HG02642 (cell line): ENCODE measurements at regions not wholly inside any gene's neighbourhood (a gene's known extent, or its start where the extent isn't known, plus 50 kb on each side); places are given as distances from the start of the nearest gene placed in this dataset.
A peak's percentile ranks its signal among the peaks of the same experiment; 100 is the strongest.
"Not testable (repeated sequence)": the region's sequence is repeated elsewhere in the genome, so short reads cannot be mapped to it uniquely, and the experiment has no call there.

Experiments used
- ATAC-seq: cut with Tn5 transposase; IDR thresholded peaks from one replicate; pipeline ENCODE4 v1.9.1; 2021; ENCODE audit warnings: mild to moderate bottlenecking; ENCODE audit not compliant: unreplicated experiment, poor library complexity

DNA sequence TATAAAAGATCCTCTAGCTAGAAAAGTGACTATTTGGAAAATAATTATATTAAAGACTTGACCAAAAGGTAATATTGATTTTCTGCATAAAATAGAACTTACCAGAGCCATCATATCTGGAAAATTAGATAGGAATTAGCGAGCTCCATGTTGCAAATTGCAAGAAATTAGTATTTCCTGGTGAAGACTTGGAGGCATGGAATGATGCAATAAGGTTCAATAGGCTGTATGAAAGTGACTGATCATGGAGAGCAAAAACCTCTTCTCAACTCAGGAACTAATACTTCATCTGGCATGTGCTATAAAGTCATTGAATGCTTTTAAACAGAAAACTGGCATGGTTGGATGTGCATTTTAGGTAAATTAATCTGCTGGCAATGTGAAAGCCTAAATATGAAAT, 66.3 kb upstream of the UFM1 start:
- ATAC-seq, result no peak

DNA sequence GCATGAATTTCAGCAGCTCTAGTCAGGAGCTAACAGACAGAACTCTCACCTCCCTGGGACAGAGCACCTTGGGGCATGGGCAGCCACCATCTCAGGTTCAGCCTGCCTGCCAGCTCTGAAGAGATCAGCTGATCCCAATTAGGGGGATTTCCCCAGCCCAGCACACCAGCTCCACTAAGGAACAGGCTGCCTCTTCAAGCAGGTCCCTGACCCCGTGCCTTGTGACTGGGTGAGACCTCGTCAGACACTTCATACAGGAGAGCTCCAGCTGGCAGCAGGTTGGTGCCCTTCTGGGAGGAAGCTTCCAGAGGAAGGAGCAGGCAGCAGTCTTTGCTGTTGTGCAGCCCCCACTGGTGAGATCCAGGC, 84.5 kb upstream of the UFM1 start:
- no peak for ATAC-seq

DNA sequence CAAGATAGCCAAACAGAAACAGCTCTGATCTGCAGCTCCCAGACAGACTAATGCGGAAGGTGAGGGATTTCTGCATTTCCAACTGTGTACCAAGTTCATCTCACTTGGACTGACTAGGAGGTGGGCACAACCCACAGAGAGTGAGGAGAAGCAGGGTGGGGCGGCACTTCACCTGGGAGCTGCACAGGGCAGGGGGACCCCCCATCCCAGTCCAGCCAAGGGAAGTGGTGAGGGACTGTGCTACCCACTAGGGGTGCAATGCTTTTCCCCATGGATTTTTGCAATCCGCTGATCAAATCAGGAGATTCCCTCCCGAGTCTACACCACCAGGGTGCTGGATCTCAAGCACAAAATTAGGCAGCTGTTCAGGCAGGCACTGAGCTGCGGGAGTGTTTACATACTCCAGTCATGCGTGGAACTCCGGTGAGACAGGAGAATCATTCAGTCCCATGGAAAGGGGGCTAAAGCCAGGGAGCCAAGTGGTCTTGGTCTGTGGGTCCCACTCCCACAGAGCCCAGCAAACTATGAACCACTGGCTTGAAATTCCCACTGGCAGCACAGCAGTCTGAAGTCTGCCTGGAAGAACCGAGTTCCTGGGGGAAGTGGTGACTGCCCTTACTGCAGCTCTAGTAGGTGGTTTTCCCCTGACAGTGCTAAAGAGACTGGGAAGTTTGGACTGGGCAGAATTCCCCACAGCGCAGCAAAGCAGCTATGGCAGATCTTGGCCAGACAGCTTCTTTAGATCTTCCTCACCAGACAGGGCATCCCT, 85.1 kb upstream of the UFM1 start:
- ATAC-seq, result no peak

DNA sequence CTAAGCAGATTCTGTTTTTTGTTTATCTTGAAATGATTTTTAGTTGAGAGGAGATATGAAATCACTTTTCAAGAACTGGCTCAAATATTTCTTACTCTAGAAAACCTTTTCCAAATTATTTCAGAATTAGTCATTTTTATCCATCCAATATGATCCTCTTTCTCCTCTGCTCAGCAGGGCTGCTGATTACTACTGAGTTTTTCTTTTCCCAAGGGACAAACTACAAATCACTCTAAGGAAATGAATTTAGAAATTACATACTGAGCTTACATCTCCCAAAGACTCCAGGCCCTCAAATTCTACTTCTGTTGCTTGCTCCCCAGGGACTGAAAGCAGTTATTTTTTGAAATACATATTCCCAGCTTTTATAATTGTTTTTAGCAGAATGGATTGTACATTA, 87.4 kb upstream of the UFM1 start:
- ATAC-seq, result no peak

DNA sequence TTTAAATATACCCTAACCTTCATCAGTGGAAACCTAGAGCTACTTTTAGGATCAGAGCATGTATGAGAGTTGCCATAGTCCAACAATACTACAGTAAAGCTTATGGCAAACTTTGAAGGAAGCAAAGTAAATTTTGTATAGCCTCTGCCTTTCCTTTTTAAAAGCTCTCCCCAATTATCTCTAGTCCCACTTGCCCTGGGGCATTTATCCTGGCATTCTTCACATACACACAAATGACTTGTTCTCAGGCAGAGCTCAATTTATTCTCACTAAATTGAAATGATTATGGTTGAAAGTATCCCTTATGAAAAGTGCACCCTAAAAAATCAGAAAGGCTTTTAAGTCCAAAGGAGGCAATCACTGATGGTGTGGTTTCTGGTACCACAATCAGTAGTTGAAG, 94.1 kb upstream of the UFM1 start:
- ATAC-seq, result no peak

DNA sequence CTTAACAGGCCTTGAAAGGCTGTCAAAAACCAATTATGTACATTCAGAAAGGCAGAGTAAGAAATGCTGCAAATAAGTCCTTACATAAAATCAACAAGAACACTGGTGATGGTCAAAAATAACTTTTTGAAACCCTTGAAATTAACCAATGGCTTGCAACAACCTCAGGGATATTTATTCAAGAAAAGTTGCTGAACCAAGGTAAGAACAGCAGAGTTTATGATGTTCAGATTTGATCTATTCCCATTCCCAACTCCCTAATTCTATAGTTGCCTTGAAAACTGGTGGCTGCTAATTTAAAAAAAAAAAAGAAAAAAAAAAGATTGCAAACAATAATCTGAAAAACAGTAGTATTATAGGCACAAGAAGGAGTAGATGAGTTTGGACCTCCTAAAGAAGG, 109.8 kb upstream of the UFM1 start:
- ATAC-seq, result no peak

DNA sequence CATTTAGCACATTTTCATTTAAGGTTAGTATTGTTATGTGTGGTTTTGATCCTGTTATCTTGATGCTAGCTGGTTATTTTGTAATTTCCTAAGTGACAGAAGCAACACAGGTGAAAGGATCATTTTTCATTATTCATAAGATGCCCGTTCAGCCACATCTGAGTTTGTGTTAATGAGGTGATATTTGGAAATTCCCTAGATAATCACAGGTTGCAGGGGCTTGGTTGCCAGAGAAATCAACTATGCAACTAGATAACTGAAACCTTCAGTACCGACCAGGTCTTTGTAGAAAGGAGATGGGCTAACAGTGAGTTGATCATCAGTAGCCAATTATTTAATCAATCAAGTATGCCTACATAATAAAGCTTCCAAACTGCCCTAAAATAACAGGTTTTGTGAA, 121.3 kb upstream of the UFM1 start:
- ATAC-seq, result no peak

DNA sequence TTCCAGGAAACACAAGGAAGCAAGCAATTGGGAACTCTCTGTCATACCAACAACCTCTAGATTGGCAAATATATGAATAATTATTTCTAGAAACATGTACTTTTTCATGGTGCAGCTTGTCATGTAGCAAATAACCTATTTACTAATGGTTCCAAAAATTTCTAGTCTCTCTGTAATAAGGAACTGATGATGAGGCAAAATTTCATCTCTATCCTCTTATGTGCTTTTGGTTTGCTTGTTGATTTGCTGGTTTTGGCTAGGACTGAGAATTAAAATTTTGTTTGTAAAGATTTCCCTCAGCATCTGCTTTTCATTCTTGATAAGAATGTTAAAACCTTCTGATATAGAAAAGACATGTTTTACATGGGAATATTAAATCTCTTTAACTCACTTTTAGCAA, 123.2 kb upstream of the UFM1 start:
- ATAC-seq, result no peak

DNA sequence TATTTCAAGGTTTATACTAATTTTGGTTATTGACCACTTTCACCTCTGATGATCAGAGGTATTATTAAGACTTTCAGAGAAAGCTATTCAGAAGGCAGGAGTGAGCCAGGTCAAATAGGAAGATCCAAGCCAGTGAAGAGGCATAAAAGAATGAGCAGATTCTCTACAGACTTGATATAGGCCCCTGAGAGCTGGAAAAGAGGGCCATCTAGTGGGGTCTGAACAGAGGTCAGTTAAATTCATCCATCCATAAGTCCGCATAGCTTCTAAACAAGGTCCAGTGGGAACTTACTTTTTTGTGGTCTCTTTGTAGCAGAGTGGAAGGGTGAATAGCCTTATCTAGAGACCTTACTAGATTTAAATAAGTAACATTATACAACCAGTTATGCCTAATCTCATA, 126.6 kb upstream of the UFM1 start:
- ATAC-seq, result no peak

DNA sequence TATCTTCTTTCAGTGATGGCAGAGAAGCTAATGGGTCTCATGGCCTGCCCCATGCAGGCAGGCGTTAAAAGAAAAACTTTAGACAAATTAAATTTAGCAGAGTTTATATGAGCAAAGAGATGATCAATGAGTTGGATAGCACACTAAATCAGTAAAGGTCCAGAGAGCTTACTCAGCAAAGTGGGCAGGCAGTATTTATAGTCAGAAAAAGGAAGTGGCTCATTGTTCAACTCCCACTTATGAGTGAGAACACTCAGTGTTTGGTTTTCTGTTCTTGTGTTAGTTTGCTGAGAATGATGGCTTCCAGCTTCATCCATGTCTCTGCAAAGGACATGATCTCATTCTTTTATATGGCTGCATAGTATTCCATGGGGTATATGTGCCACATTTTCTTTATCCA, 128.5 kb upstream of the UFM1 start:
- not testable (repeated sequence) for ATAC-seq

DNA sequence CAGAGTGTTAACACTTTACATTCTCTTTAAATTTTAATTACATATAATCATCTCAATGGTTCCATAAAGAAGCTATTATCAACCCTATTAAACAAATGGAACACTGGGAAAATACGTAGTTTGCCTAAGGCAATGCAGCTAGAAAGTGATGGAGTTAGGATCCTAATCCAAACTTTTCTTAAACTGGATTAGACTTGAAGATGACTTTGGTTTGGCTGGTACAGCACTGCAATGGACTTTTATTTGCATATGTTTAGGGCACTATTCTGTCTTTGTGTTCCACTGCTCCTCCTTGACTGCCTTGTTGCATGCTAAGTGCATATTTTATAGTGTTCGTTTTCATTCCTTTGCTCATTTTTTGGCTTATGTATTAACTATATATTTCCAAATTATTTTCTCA, 133.5 kb upstream of the UFM1 start:
- ATAC-seq, result no peak

DNA sequence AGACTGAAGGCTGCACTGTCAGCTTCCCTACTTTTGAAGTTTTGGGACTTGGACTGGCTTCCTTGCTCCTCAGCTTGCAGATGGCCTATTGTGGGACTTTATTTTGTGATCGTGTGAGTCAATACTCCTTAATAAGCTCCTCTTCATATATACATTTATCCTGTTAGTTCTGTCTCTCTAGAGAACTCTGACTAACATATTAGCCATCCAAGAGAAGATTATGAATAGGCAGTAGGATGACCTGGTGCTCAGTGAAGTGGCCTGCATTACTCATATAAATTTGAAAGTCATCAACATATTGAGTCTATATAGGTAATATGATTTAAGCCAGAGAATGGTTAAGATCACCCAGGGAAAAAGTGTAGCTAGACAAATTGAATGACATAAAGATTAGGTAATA, 136.3 kb upstream of the UFM1 start:
- ATAC-seq, result no peak

DNA sequence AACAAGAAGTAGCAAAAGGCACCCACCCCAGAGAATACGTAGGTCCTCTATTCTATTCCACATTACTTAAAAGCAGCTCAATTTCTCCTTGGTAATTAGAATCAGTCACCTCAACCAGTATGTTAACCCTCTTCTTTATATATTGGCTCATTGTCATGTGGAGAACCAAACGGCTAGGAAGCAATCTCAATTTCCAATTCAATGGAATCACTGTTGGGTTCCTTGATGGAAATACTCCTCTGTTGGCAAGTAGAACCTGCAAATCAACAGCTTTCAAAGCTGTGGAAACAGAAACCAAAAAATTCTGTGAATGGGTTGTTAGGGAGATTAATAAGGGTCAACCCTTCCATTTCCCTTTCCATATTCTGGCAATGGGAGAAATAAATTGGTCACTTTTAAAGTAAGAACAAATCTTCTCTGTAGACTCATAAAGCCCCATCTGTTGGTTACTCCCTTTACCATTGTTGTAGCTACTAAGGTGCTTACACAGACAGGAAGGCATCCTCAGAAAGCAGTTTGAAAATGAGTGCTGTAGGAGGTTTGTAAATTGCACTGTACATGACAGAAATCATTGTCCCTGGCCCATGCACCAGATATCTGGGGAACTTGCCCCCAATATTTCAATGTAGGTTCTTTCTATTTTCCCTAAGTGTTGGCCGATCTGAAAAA, 138.6 kb upstream of the UFM1 start:
- no peak for ATAC-seq

DNA sequence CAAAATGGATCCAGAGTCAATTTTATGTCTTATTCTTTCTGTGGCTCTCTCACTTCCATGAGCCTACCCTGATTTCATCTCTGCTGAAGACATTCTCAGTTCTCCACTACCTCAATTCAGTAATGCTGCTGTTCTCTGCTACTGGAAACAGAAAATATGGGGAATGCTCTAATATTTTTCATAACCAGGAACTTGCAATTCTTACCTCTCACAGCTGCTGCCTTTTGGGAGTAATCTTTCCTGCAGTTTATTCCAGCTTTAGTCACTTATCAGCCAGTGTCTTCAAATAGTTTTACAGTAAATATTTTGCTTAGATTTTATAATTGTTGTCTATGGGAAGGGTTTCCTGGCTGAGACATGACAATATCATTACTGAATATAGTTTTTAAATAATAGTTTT, 145.1 kb upstream of the UFM1 start:
- no peak for ATAC-seq

DNA sequence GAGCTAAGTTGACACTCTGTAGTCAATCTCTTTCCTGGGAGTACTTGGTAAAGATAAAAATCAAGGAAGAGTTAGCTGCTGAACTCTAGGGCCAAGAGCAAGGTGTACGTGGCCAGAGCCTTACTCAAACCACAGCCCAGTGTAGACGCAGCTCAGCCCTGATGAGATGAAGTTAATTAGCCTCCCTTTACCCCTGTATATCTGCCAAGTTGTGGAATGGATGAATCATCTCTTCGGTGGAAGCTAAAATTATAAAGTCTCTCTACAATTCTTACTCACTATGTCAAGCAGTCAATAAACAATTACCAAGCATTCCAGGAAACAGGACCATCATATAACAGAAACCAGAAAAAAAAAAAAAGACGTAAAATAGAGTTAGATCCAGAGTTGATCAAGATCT, 146.9 kb upstream of the UFM1 start:
- no peak for ATAC-seq

DNA sequence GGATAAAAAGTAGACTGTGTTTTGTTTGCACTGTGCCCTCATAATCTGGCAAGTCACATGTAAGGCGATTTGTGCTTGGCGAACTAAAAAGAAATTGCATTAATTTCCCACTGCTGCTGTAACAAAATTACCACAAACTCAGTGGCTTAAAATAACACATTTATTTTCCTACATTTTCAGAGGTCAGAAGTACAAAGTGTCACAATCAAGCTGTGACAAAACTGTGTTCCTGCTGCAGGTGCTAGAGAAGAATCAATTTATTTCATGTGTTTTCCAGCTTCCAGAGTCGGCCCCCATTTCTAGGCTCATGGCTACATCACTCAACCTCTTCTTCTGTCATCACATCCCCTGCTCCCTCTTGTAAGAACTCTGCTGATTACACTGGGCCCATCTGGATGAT, 158.6 kb upstream of the UFM1 start:
- ATAC-seq, result no peak

DNA sequence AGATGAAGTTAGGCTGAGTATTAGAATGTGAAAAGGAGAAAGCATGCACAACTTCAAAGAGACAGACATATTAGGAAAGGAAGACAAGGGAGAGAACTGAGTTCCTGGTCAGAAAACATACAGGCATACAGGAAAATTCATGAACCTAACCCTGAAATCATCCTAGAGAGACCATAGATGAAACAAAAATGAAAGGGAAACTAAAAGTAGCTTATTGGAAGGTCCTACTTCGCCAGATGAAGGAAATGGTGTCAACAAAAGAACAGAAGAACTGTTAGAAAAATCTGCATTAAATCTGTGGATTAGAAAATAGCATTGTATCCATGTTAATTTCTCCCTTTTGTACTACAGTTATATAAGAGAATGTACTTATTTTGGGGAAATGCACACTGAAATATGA, 169.0 kb upstream of the UFM1 start:
- ATAC-seq, result peak; percentile 70

DNA sequence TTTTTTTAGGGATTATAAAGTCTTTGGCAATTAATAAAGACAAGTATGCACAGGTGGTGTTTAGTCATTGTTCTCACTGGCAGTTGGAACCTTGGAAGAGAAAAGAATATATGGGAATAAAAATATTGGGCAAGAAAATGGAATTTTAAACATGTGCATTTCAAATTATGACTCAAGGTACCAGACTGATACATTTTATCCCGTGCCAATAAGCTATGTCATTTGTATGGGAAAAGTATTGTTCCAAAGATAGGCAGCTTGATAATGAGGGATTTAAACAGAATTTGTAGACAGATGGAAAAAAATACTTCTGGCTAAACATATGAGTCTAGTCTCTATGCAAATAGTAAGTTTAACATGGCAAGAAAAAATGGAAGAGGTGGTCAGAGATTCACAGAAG, 169.5 kb upstream of the UFM1 start:
- no peak for ATAC-seq

DNA sequence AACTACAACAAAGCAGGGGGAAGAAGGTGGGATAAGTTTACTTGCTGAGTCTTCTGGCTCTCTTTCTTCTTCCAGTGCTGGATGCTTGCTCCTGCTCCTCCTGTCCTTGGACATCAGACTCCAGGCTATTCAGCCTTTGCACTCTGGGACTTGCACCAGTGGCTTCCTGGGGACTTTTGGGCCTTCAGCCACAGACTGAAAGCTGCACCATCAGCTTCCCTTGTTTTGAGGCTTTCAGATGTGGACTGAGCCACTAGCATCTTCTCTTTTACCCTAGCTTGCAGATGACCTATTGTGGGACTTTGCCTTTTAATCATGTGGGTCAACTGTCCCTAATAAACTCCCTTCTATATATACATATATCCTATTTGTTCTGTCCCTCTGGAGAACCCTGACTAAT, 173.0 kb upstream of the UFM1 start:
- no peak for ATAC-seq

DNA sequence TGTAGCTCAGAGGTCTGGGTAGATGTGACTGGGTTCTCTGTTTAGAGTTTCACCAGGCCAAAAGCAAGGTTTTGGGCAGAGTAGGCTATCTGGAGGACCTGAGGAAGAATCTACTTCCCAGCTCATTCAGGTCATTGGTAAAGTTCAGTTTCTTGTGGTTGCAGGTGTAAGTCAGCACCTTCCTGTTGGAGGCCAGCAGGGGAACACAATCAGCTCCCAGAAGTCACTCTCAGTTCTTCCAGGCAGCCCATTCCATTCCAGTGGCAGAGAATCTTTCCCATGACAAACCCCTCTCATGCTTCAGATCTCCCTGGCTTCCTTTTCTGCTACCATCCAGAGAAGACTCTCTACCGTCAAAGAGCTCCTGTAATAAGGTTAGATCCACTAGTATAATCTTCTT, 176.2 kb upstream of the UFM1 start:
- ATAC-seq, result no peak

DNA sequence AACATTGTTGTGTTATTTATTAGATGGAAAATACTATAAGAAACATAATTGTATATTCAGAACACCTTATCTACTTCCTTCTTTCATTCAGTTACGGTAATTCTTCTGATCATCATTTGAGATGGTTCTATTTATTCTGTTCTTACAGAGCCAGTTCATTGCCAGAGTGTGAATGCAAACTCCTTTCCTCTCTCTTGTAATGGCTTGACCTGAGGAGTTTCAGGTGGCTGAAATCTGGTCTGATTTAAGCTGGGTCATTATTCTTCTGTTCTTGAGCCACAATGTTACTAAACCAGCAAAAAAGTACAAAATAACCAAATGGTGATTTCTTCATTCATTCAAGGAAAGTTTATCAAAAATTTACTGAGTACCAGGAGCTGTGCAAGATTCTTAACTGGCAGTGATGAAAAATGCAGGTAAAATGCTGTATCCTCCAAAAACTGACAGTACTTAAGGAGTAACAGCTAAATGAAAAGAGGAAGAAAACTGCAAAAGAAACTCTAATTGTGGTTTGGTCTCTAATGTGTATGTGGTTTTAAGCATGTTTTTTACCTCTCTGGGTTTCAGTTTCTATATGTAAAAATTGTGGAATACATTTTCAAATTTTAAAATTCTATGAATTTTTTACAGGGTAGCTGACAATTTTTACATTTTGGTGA, 182.4 kb upstream of the UFM1 start:
- ATAC-seq, result peak; percentile 96

DNA sequence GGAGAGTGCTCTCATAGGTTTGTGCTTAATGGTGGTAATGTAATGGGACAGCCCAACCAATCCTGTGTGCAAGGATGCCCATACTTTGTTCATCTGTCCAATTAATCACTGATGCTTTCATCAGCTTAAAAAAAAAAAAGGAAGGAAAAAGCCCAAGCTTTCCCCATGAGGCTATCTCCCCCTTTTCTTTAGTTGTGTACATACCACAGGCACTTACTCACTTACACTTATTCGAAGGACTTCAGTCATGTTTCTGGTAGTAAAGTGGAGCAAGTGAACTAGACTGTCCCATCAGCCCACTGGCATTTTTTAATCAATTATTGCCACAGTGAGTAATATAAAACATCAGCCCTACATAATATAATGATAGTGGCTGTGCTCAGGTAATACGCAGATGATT, 183.5 kb upstream of the UFM1 start:
- ATAC-seq, result no peak
